Astrocyte (in vitro differentiated cells and primary cell): ENCODE measurements at regions not wholly inside any gene's neighbourhood (a gene's known extent, or its start where the extent isn't known, plus 50 kb on each side); places are given as distances from the start of the nearest gene placed in this dataset.

Experiments
- DNase-seq: peaks from one replicate; pipeline ENCODE4 v3.0.0-alpha.2; 2010; ENCODE audit warnings: low read depth
- FAIRE-seq: peaks from 2 replicates; lab custom pipeline; 2011; peaks lifted over from hg19 to GRCh38; lab: Jason Lieb, UNC
- H2AFZ ChIP-seq: 2 replicates; pipeline ENCODE4 v1.6.0; 2012; ENCODE audit warnings: low read depth, low read length, inconsistent platforms
- H3K27ac ChIP-seq: 2 replicates; pipeline ENCODE4 v1.5.1; 2011; ENCODE audit warnings: low read depth, low read length, inconsistent platforms
- H3K27me3 ChIP-seq: 2 replicates; pipeline ENCODE4 v1.6.0; 2011; ENCODE audit warnings: low read length, inconsistent platforms; ENCODE audit not compliant: insufficient read depth
- H3K36me3 ChIP-seq: 2 replicates; pipeline ENCODE4 v1.5.1; 2011; ENCODE audit warnings: low read length, inconsistent platforms; ENCODE audit not compliant: insufficient read depth
- H3K4me1 ChIP-seq: 2 replicates; pipeline ENCODE4 v1.5.1; 2011; ENCODE audit warnings: low read length, inconsistent platforms; ENCODE audit not compliant: insufficient read depth
- H3K4me2 ChIP-seq: 2 replicates; pipeline ENCODE4 v1.6.0; 2012; ENCODE audit warnings: low read length, inconsistent platforms
- H3K4me3 ChIP-seq: 2 replicates; pipeline ENCODE4 v1.5.1; 2011; ENCODE audit warnings: low read depth, mild to moderate bottlenecking, low read length, inconsistent platforms; ENCODE audit not compliant: insufficient read depth
- H3K79me2 ChIP-seq: 2 replicates; pipeline ENCODE4 v1.6.0; 2012; ENCODE audit warnings: mild to moderate bottlenecking, low read length, inconsistent platforms; ENCODE audit not compliant: insufficient read depth
- H3K9ac ChIP-seq: 2 replicates; pipeline ENCODE4 v1.6.0; 2012; ENCODE audit warnings: mild to moderate bottlenecking, low read length, inconsistent platforms
- H3K9me3 ChIP-seq: 2 replicates; pipeline ENCODE4 v1.5.1; 2012; ENCODE audit warnings: low read depth, mild to moderate bottlenecking, low read length, inconsistent platforms; ENCODE audit not compliant: insufficient read depth
- H4K20me1 ChIP-seq: 2 replicates; pipeline ENCODE4 v1.6.0; 2012; ENCODE audit warnings: low read length, inconsistent platforms; ENCODE audit not compliant: insufficient read depth
- H3K27ac Mint-ChIP-seq: one replicate; pipeline ENCODE4 v1.8.0; 2021; ENCODE audit warnings: mild to moderate bottlenecking, mixed read lengths; ENCODE audit not compliant: unreplicated experiment
- H3K27me3 Mint-ChIP-seq: one replicate; pipeline ENCODE4 v1.8.0; 2021; ENCODE audit warnings: low read depth, mixed read lengths; ENCODE audit not compliant: unreplicated experiment
- H3K36me3 Mint-ChIP-seq: one replicate; pipeline ENCODE4 v1.8.0; 2021; ENCODE audit warnings: low read depth, mixed read lengths; ENCODE audit not compliant: unreplicated experiment
- H3K4me1 Mint-ChIP-seq: one replicate; pipeline ENCODE4 v1.8.0; 2021; ENCODE audit warnings: low read depth, mixed read lengths; ENCODE audit not compliant: unreplicated experiment
- H3K4me3 Mint-ChIP-seq: one replicate; pipeline ENCODE4 v1.8.0; 2021; ENCODE audit warnings: mild to moderate bottlenecking, moderate library complexity, mixed read lengths; ENCODE audit not compliant: unreplicated experiment
- H3K9me3 Mint-ChIP-seq: one replicate; pipeline ENCODE4 v1.8.0; 2021; ENCODE audit warnings: mild to moderate bottlenecking, mixed read lengths; ENCODE audit not compliant: unreplicated experiment
- EZH2 ChIP-seq: IDR thresholded peaks from 2 replicates; pipeline ENCODE4 v1.6.1; 2012; ENCODE audit warnings: mild to moderate bottlenecking, low read length, inconsistent platforms; ENCODE audit not compliant: insufficient read depth
- TF ChIP-seq, protein P1 (sequence below): IDR thresholded peaks from 2 replicates; pipeline ENCODE4 v1.5.1; 2011; ENCODE audit warnings: low read depth, mild to moderate bottlenecking, inconsistent platforms, low read length, moderate library complexity; ENCODE audit not compliant: insufficient read depth

DNA sequence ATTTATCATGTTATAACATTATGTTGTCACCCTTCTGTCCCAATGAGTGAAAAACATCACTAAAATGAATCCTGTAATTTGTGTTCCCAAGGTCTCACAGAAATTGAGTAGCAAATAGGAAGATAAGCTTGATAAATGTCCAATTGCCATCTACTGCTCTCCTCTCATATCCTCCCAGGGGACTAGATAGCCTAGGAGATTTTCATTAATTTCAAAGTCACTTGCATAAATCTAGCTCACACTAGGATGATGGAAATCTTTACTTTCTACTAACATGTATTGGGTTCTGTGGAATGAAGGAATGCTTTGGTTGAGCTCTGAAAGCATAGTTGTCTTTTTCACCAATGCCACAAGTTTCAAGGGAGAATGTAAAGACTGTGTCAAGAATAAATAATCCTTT lies 605.5 kb upstream of the CDH7 start:
- no peaks in the 10 kb centered on the region for H3K36me3 Mint-ChIP-seq
- Histone ChIP-seq H3K27ac (no peak overlapping the region), H2AFZ (no peak overlapping the region), H3K27me3 (no peaks in the 10 kb centered on the region), H3K9ac (no peak overlapping the region), H3K4me2 (no peak overlapping the region), H3K79me2 (no peaks in the 10 kb centered on the region), H4K20me1 (no peaks in the 10 kb centered on the region), H3K9me3 (no peaks in the 10 kb centered on the region), H3K4me3 (no peak overlapping the region), H3K36me3 (no peaks in the 10 kb centered on the region), H3K4me1 (no peaks in the 10 kb centered on the region)
- DNase-seq (no peak), FAIRE-seq (no peak)
- H3K27me3 Mint-ChIP-seq = no peaks in the 10 kb centered on the region
- H3K4me3 Mint-ChIP-seq = no peak overlapping the region
- no peak overlapping the region for H3K27ac Mint-ChIP-seq
- TF ChIP-seq, protein P1, sequence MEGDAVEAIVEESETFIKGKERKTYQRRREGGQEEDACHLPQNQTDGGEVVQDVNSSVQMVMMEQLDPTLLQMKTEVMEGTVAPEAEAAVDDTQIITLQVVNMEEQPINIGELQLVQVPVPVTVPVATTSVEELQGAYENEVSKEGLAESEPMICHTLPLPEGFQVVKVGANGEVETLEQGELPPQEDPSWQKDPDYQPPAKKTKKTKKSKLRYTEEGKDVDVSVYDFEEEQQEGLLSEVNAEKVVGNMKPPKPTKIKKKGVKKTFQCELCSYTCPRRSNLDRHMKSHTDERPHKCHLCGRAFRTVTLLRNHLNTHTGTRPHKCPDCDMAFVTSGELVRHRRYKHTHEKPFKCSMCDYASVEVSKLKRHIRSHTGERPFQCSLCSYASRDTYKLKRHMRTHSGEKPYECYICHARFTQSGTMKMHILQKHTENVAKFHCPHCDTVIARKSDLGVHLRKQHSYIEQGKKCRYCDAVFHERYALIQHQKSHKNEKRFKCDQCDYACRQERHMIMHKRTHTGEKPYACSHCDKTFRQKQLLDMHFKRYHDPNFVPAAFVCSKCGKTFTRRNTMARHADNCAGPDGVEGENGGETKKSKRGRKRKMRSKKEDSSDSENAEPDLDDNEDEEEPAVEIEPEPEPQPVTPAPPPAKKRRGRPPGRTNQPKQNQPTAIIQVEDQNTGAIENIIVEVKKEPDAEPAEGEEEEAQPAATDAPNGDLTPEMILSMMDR = no peak
- TF ChIP-seq EZH2 = no peak
- no peaks in the 10 kb centered on the region for H3K4me1 Mint-ChIP-seq
- no peaks in the 10 kb centered on the region for H3K9me3 Mint-ChIP-seq

DNA sequence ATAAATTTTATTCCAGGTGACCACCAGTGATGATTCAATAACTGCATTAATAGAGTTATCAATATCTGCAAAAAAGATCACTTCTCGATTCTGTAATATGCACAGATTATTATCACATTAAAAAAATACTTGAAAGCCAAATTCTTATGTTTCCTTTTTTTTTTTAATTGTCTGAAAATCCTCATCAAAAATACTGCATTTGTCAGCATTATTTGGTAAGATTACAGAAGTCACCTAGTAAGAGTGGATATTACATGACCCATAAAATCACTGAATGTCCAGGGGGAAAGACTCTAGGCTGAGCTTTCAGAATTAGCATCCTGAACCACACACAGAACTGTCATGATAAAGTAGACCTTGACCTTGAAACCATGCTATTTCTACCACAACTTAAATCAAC lies 617.2 kb upstream of the CDH7 start:
- no peak overlapping the region for H3K4me3 Mint-ChIP-seq
- H3K4me1 ChIP-seq = no peaks in the 10 kb centered on the region
- H3K36me3 Mint-ChIP-seq = no peaks in the 10 kb centered on the region
- H3K79me2 ChIP-seq = no peaks in the 10 kb centered on the region
- no peaks in the 10 kb centered on the region for H3K9me3 ChIP-seq
- H3K4me2 ChIP-seq = no peak overlapping the region
- H3K27me3 ChIP-seq = no peaks in the 10 kb centered on the region
- H2AFZ ChIP-seq = no peak overlapping the region
- H3K27me3 Mint-ChIP-seq = no peaks in the 10 kb centered on the region
- H3K36me3 ChIP-seq = no peaks in the 10 kb centered on the region
- TF ChIP-seq, protein P1 = no peak
- no peak for TF ChIP-seq EZH2
- H3K4me1 Mint-ChIP-seq = no peaks in the 10 kb centered on the region
- H3K9me3 Mint-ChIP-seq = no peaks in the 10 kb centered on the region
- DNase-seq (no peak), FAIRE-seq (no peak)
- H3K9ac ChIP-seq = no peak overlapping the region
- H3K27ac ChIP-seq = no peak overlapping the region
- H4K20me1 ChIP-seq = no peaks in the 10 kb centered on the region
- no peak overlapping the region for H3K27ac Mint-ChIP-seq
- H3K4me3 ChIP-seq = no peak overlapping the region

DNA sequence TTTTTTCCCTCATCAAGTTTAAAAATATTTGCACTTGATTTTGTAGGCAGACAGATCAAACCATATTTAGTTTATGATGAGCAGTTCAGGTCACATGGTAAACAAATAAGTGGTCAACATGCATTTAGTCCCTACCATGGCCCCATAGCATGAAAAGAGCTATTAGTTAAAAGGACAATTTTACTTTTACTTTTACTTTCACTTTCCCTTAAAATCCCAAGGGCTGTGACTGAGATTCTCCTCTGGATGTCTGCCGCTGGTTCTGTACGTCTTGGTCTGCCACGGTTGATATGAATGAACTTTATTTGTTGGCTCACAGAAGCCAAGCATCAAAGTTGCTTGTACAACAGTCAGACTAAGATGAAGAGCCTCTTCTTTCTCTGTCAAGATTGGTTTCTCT lies 626.2 kb upstream of the CDH7 start:
- Histone ChIP-seq H3K4me3 (no peak overlapping the region), H2AFZ (no peak overlapping the region), H3K9me3 (peaks cover 10% of the 10 kb centered on the region), H3K9ac (no peak overlapping the region), H3K27me3 (no peaks in the 10 kb centered on the region), H3K4me1 (no peaks in the 10 kb centered on the region), H4K20me1 (no peaks in the 10 kb centered on the region), H3K79me2 (no peaks in the 10 kb centered on the region), H3K27ac (no peak overlapping the region), H3K36me3 (no peaks in the 10 kb centered on the region), H3K4me2 (no peak overlapping the region)
- Mint-ChIP-seq H3K4me3 (no peak overlapping the region), H3K27me3 (no peaks in the 10 kb centered on the region), H3K9me3 (peaks cover 8% of the 10 kb centered on the region), H3K36me3 (peaks cover 3% of the 10 kb centered on the region), H3K27ac (no peak overlapping the region), H3K4me1 (no peaks in the 10 kb centered on the region)
- DNase-seq (no peak), FAIRE-seq (no peak)
- TF ChIP-seq, protein P1 = no peak
- TF ChIP-seq EZH2 = no peak
